ENCODE measurements at regions not wholly inside any gene's neighbourhood (a gene's known extent, or its start where the extent isn't known, plus 50 kb on each side); places are given as distances from the start of the nearest gene placed in this dataset.
"Not testable (repeated sequence)": the region's sequence is repeated elsewhere in the genome, so short reads cannot be mapped to it uniquely, and the experiment has no call there.

DNA sequence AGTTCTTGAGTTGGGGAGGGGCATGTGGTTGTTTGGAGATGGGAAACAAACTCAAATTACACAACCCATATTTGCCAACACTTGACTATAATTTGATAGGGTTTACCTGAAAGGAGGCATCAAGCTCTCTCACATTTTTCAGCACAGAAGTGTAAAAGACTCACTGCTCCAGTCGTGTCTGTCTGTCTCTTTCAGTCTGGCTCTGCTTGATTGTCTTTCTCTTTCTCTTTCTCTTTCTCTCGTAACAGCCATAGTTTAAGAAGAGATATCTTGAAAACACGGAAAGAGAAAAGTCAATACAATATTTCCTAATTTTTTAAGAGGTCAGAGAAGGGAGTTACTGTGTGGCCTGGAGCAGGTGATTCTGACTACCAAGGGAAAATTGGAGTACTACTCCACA is 413.6 kb upstream of the CXorf51A start:
- no peak overlapping the region for H3K27ac ChIP-seq (ENCODE audit: low read depth in 1 of 3, low read length in 2 of 3)
- no peaks in the 10 kb centered on the region for H3K4me1 ChIP-seq (ENCODE audit: control insufficient read depth in 3 of 3, insufficient read depth in 2 of 3, low read depth in 1 of 3, low read length in 2 of 3)
- no peaks in the 10 kb centered on the region for H3K27me3 ChIP-seq (ENCODE audit: control insufficient read depth in 3 of 3, insufficient read depth in 3 of 3, low read length in 3 of 3)
- no peaks in the 10 kb centered on the region for H3K36me3 ChIP-seq (ENCODE audit: control insufficient read depth in 3 of 3, insufficient read depth in 2 of 3, low read depth in 1 of 3, low read length in 3 of 3)
- FAIRE-seq (no peak), DNase-seq (peak in 1 of 2 donors; percentile 7)
- no peak overlapping the region for H3K4me3 ChIP-seq (ENCODE audit: low read depth in 1 of 3, low read length in 3 of 3)
- 34 to 55% (median 35%) methylated on average over 3 of the region's 3 CpGs for WGBS, 3 donors
- peaks cover 0 to 3% of the 10 kb centered on the region in 2 donors for H3K9me3 ChIP-seq (ENCODE audit: control insufficient read depth in 2 of 2, insufficient read depth in 1 of 2, low read depth in 1 of 2, low read length in 1 of 2)

DNA sequence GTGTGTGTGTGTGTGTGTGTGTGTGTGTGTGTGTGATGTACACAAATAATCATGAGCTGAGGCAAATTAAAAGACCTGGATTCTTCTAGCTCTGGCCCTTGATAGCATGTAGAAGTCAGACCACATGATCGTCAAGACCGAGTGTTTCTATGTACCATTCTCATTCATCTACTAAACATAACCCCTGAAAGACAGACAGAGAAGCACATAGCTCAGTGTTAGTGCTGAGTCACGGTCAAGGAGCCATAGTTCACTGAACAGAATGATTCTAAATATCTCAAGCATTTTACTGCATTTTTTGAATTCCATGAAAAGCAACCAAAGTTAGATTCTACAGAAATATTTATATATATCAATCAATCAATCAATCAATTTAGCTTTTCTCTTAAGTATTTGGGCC is 412.3 kb upstream of the CXorf51A start:
- H3K27me3 ChIP-seq (ENCODE audit: control insufficient read depth in 3 of 3, insufficient read depth in 3 of 3, low read length in 3 of 3), result no peaks in the 10 kb centered on the region
- H3K27ac ChIP-seq (ENCODE audit: low read depth in 1 of 3, low read length in 2 of 3), result no peak overlapping the region
- H3K4me1 ChIP-seq (ENCODE audit: control insufficient read depth in 3 of 3, insufficient read depth in 2 of 3, low read depth in 1 of 3, low read length in 2 of 3), result no peaks in the 10 kb centered on the region
- WGBS, 3 donors, result 21 to 76% (median 71%) methylated on average over 3 of the region's 3 CpGs
- FAIRE-seq (no peak), DNase-seq (peak in 1 of 2 donors; percentile 0)
- no peaks in the 10 kb centered on the region for H3K36me3 ChIP-seq (ENCODE audit: control insufficient read depth in 3 of 3, insufficient read depth in 2 of 3, low read depth in 1 of 3, low read length in 3 of 3)
- no peak overlapping the region for H3K4me3 ChIP-seq (ENCODE audit: low read depth in 1 of 3, low read length in 3 of 3)
- peaks cover 0 to 3% of the 10 kb centered on the region in 2 donors for H3K9me3 ChIP-seq (ENCODE audit: control insufficient read depth in 2 of 2, insufficient read depth in 1 of 2, low read depth in 1 of 2, low read length in 1 of 2)

DNA sequence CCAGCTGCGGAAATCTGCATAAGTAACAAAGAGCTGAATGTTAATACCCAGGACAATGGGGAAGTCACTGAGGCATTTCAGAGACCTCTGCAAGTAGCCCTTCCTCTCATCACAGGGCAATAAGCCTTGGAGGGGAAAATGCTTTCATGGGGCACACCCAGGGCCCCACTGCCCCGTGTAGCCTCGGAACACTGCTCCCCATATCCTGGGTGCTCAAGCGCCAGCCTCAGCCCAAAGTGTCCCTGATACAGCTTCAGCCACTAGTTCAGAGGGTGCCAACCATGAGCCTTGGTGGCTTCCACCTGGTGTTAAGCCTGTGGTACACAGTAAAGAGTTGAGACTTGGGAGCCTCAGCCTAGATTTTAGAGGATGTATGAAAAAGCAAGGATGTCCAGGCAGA is 402.8 kb upstream of the CXorf51A start:
- Histone ChIP-seq H3K4me1 (ENCODE audit: control insufficient read depth in 3 of 3, insufficient read depth in 2 of 3, low read depth in 1 of 3, low read length in 2 of 3) (no peaks in the 10 kb centered on the region), H3K27ac (ENCODE audit: low read depth in 1 of 3, low read length in 2 of 3) (no peak overlapping the region), H3K27me3 (ENCODE audit: control insufficient read depth in 3 of 3, insufficient read depth in 3 of 3, low read length in 3 of 3) (no peaks in the 10 kb centered on the region), H3K36me3 (ENCODE audit: control insufficient read depth in 3 of 3, insufficient read depth in 2 of 3, low read depth in 1 of 3, low read length in 3 of 3) (no peaks in the 10 kb centered on the region), H3K4me3 (ENCODE audit: low read depth in 1 of 3, low read length in 3 of 3) (no peak overlapping the region), H3K9me3 (ENCODE audit: control insufficient read depth in 2 of 2, insufficient read depth in 1 of 2, low read depth in 1 of 2, low read length in 1 of 2) (peaks cover 0 to 10% of the 10 kb centered on the region in 2 donors)
- no peak for DNase-seq
- 74 to 93% (median 92%) methylated on average over 4 of the region's 4 CpGs for WGBS, 3 donors
- no peak for FAIRE-seq

GRCh38 chrX:147200494-147200893 is 385.9 kb upstream of the CXorf51A start:
- WGBS, 3 donors, result 84 to 95% (median 86%) methylated on average over 11 of the region's 11 CpGs

DNA sequence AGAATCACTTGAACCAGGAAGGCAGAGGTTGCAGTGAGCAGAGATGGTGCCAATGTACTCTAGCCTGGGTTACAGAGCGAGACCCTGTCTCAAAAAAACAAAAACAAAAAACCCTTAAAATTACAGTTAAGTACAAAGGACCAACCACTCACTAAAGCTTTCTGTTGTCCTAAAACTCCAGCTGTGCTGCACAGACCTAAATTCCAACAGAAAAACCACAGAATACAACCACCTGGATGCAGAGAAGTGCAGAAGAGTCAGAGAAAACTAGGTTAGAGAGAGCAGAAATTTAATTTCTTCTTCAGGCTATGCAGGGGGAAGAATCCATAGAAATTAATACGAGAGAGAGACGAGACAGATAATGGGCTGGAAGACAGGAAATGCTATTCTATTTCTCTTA is 376.8 kb upstream of the CXorf51A start:
- Histone ChIP-seq H3K9me3 (ENCODE audit: control insufficient read depth in 2 of 2, insufficient read depth in 1 of 2, low read depth in 1 of 2, low read length in 1 of 2) (peaks cover 0 to 5% of the 10 kb centered on the region in 2 donors), H3K27me3 (ENCODE audit: control insufficient read depth in 3 of 3, insufficient read depth in 3 of 3, low read length in 3 of 3) (no peaks in the 10 kb centered on the region), H3K4me1 (ENCODE audit: control insufficient read depth in 3 of 3, insufficient read depth in 2 of 3, low read depth in 1 of 3, low read length in 2 of 3) (no peaks in the 10 kb centered on the region), H3K27ac (ENCODE audit: low read depth in 1 of 3, low read length in 2 of 3) (no peak overlapping the region), H3K4me3 (ENCODE audit: low read depth in 1 of 3, low read length in 3 of 3) (no peak overlapping the region), H3K36me3 (ENCODE audit: control insufficient read depth in 3 of 3, insufficient read depth in 2 of 3, low read depth in 1 of 3, low read length in 3 of 3) (no peaks in the 10 kb centered on the region)
- DNase-seq, result no peak
- no peak for FAIRE-seq
- 77 to 97% (median 83%) methylated on average over 3 of the region's 3 CpGs for WGBS, 3 donors

More at GRCh38 chrX:147200494-147200893, 385.9 kb upstream of the CXorf51A start:
- not testable (repeated sequence) for H3K27me3 ChIP-seq (ENCODE audit: control insufficient read depth in 3 of 3, insufficient read depth in 3 of 3, low read length in 3 of 3); DNase-seq; H3K4me1 ChIP-seq (ENCODE audit: control insufficient read depth in 3 of 3, insufficient read depth in 2 of 3, low read depth in 1 of 3, low read length in 2 of 3); H3K36me3 ChIP-seq (ENCODE audit: control insufficient read depth in 3 of 3, insufficient read depth in 2 of 3, low read depth in 1 of 3, low read length in 3 of 3); H3K9me3 ChIP-seq (ENCODE audit: control insufficient read depth in 2 of 2, insufficient read depth in 1 of 2, low read depth in 1 of 2, low read length in 1 of 2); H3K27ac ChIP-seq (ENCODE audit: low read depth in 1 of 3, low read length in 2 of 3); H3K4me3 ChIP-seq (ENCODE audit: low read depth in 1 of 3, low read length in 3 of 3); FAIRE-seq

- Histone ChIP-seq H3K4me1 (ENCODE audit: control insufficient read depth in 3 of 3, insufficient read depth in 2 of 3, low read depth in 1 of 3, low read length in 2 of 3) (no peaks in the 10 kb centered on the region), H3K27me3 (ENCODE audit: control insufficient read depth in 3 of 3, insufficient read depth in 3 of 3, low read length in 3 of 3) (no peaks in the 10 kb centered on the region), H3K4me3 (ENCODE audit: low read depth in 1 of 3, low read length in 3 of 3) (no peak overlapping the region), H3K27ac (ENCODE audit: low read depth in 1 of 3, low read length in 2 of 3) (no peak overlapping the region), H3K36me3 (ENCODE audit: control insufficient read depth in 3 of 3, insufficient read depth in 2 of 3, low read depth in 1 of 3, low read length in 3 of 3) (no peaks in the 10 kb centered on the region), H3K9me3 (ENCODE audit: control insufficient read depth in 2 of 2, insufficient read depth in 1 of 2, low read depth in 1 of 2, low read length in 1 of 2) (no peaks in the 10 kb centered on the region)
- FAIRE-seq (no peak), DNase-seq (no peak)
- WGBS, 3 donors, result 58 to 60% (median 60%) methylated on average over 7 of the region's 7 CpGs
Measured at GRCh38 chrX:147183161-147183560, 368.6 kb upstream of the CXorf51A start.

DNA sequence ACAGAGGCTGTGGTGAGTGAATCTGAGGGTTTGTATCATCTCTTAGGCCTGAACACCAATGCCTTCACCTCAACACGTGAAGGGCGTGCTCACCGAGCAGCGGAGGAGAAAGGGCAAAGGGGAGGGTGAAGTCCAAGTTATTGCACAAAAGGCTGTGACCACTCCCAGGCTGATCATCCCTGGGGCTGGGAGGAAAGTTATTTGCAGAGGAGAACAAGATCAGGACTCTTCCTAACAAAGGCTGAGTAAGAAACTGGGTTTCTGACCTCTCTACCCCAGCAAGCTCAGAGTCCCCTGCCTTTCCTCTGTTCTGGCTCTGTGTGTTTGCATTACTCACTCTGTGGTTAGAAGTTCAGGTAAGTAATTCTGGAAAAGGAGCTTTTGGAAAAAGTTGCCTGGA is 366.3 kb upstream of the CXorf51A start:
- Histone ChIP-seq H3K27me3 (ENCODE audit: control insufficient read depth in 3 of 3, insufficient read depth in 3 of 3, low read length in 3 of 3) (no peaks in the 10 kb centered on the region), H3K9me3 (ENCODE audit: control insufficient read depth in 2 of 2, insufficient read depth in 1 of 2, low read depth in 1 of 2, low read length in 1 of 2) (no peaks in the 10 kb centered on the region), H3K36me3 (ENCODE audit: control insufficient read depth in 3 of 3, insufficient read depth in 2 of 3, low read depth in 1 of 3, low read length in 3 of 3) (no peaks in the 10 kb centered on the region), H3K4me3 (ENCODE audit: low read depth in 1 of 3, low read length in 3 of 3) (no peak overlapping the region), H3K4me1 (ENCODE audit: control insufficient read depth in 3 of 3, insufficient read depth in 2 of 3, low read depth in 1 of 3, low read length in 2 of 3) (no peaks in the 10 kb centered on the region), H3K27ac (ENCODE audit: low read depth in 1 of 3, low read length in 2 of 3) (peak overlapping the region in 1 of 3 donors; percentile 22)
- FAIRE-seq (no peak), DNase-seq (peak; percentile 55 to 60)
- 5 to 61% (median 17%) methylated on average over 4 of the region's 4 CpGs for WGBS, 3 donors

DNA sequence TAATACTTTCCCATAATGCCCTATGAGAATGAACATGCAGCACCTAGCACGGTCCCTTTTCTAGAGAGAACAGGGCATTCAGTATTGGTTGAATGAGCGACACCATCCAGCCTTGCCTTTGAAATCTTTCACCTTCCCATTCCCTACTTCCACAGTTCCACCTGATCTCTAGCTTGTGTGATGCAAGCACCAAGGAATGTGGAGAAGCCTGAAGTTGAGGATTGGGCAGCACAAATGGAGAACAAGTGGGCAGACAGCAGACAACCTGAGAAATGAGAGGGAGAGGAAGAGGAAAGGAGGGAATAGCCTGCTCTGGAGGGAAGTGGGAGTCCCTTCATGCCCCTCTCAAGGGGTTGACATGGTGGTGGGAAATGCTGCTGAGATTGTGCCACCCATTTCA is 365.1 kb upstream of the CXorf51A start:
- Histone ChIP-seq H3K27me3 (ENCODE audit: control insufficient read depth in 3 of 3, insufficient read depth in 3 of 3, low read length in 3 of 3) (no peaks in the 10 kb centered on the region), H3K4me1 (ENCODE audit: control insufficient read depth in 3 of 3, insufficient read depth in 2 of 3, low read depth in 1 of 3, low read length in 2 of 3) (no peaks in the 10 kb centered on the region), H3K36me3 (ENCODE audit: control insufficient read depth in 3 of 3, insufficient read depth in 2 of 3, low read depth in 1 of 3, low read length in 3 of 3) (no peaks in the 10 kb centered on the region), H3K4me3 (ENCODE audit: low read depth in 1 of 3, low read length in 3 of 3) (no peak overlapping the region), H3K9me3 (ENCODE audit: control insufficient read depth in 2 of 2, insufficient read depth in 1 of 2, low read depth in 1 of 2, low read length in 1 of 2) (peaks cover 0 to under 1% of the 10 kb centered on the region in 2 donors), H3K27ac (ENCODE audit: low read depth in 1 of 3, low read length in 2 of 3) (no peak overlapping the region)
- DNase-seq (no peak), FAIRE-seq (no peak)
- whole genome bisulfite sequencing, 3 donors, result 80 to 89% (median 84%) methylated on average over 2 of the region's 2 CpGs

DNA sequence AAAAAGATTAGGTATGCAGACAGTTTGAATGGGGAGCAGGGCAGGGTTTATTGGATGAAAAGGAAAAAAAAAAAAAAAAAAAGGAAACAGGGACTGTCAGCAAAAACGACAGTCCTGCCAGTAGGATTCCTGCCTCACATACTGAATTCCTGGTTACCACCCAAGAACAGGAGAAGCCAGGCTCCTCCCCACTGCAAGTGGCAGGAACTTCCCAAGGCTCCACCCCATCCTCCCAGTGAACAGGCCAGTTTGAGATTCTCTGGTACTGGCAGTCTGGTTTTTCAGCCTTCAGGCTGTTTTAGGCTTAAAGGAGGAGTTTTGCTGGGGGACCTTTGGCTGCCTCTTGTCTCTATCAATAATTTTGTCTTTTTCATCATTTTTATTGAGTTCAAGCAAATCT is 360.0 kb upstream of the CXorf51A start:
- Histone ChIP-seq H3K4me1 (ENCODE audit: control insufficient read depth in 3 of 3, insufficient read depth in 2 of 3, low read depth in 1 of 3, low read length in 2 of 3) (no peaks in the 10 kb centered on the region), H3K36me3 (ENCODE audit: control insufficient read depth in 3 of 3, insufficient read depth in 2 of 3, low read depth in 1 of 3, low read length in 3 of 3) (no peaks in the 10 kb centered on the region), H3K4me3 (ENCODE audit: low read depth in 1 of 3, low read length in 3 of 3) (no peak overlapping the region), H3K27ac (ENCODE audit: low read depth in 1 of 3, low read length in 2 of 3) (no peak overlapping the region), H3K9me3 (ENCODE audit: control insufficient read depth in 2 of 2, insufficient read depth in 1 of 2, low read depth in 1 of 2, low read length in 1 of 2) (peaks cover 1 to 7% of the 10 kb centered on the region in 2 donors), H3K27me3 (ENCODE audit: control insufficient read depth in 3 of 3, insufficient read depth in 3 of 3, low read length in 3 of 3) (no peaks in the 10 kb centered on the region)
- WGBS, 3 donors, result 9 to 44% (median 18%) methylated on average over 1 of the region's 1 CpG
- DNase-seq (no peak), FAIRE-seq (no peak)
